PC-3 (cell line): ENCODE measurements at regions not wholly inside any gene's neighbourhood (a gene's known extent, or its start where the extent isn't known, plus 50 kb on each side); places are given as distances from the start of the nearest gene placed in this dataset.

Experiments used
- ATAC-seq: fragments of 200-7000 bp; cut with Tn5 transposase; 2 replicates; pipeline ENCODE4 v1.9.1; 2020; ENCODE audit warnings: mild to moderate bottlenecking, moderate library complexity
- BruUV-seq: library from RNA; stranded (reverse); fragments of 400-500 nt; replicated peaks from 2 replicates; lab custom pipeline; 2021; lab: Mats Ljungman, UMichigan
- CTCF ChIA-PET: fragments of 300-600 bp; sonication (Branson Sonifier 250); formaldehyde crosslinking; loops from one replicate; lab custom pipeline; 2022; ENCODE audit warnings: antibody characterized with exemption; lab: Charles Lee
- POLR2A ChIA-PET: fragments of 300-600 bp; sonication (Branson Sonifier 250); formaldehyde crosslinking; loops from one replicate; lab custom pipeline; 2022; ENCODE audit warnings: antibody characterized with exemption; ENCODE audit not compliant: unreplicated experiment; lab: Charles Lee
- DNase-seq: peaks from one replicate; pipeline ENCODE4 v3.0.0-alpha.2; 2015
- H2AFZ ChIP-seq: fragments of 300-600 bp; sonication (generic); 2 replicates; pipeline ENCODE4 v1.6.0; 2016; ENCODE audit warnings: antibody characterized with exemption, low read length
- H3F3A ChIP-seq: fragments of 300-600 bp; sonication (generic); one replicate; pipeline ENCODE4 v1.6.0; 2017; ENCODE audit warnings: antibody characterized with exemption, low read length, control low read depth, mild to moderate bottlenecking; ENCODE audit not compliant: unreplicated experiment
- H3K27ac ChIP-seq: fragments of 300-600 bp; sonication (generic); 2 replicates; pipeline ENCODE4 v1.5.1; 2016; ENCODE audit warnings: mild to moderate bottlenecking, low read length
- H3K27me3 ChIP-seq: fragments of 300-600 bp; sonication (generic); 2 replicates; pipeline ENCODE4 v1.6.1; 2016; ENCODE audit warnings: low read length, mixed read lengths
- H3K36me3 ChIP-seq: fragments of 300-600 bp; sonication (generic); 2 replicates; pipeline ENCODE4 v1.6.1; 2016; ENCODE audit warnings: low read depth, mixed run types, low read length, mixed read lengths
- H3K4me1 ChIP-seq: fragments of 300-600 bp; sonication (generic); 2 replicates; pipeline ENCODE4 v1.5.1; 2016; ENCODE audit warnings: low read length; ENCODE audit not compliant: insufficient read depth
- H3K4me2 ChIP-seq: fragments of 300-600 bp; sonication (generic); 2 replicates; pipeline ENCODE4 v1.6.0; 2016; ENCODE audit warnings: low read length
- H3K4me3 ChIP-seq: fragments of 300-600 bp; sonication (generic); 2 replicates; pipeline ENCODE4 v1.5.1; 2016; ENCODE audit warnings: mild to moderate bottlenecking, low read length, mixed read lengths
- H3K79me2 ChIP-seq: fragments of 300-600 bp; sonication (generic); 2 replicates; pipeline ENCODE4 v1.6.1; 2017; ENCODE audit warnings: low read length, mixed read lengths
- H3K9ac ChIP-seq: fragments of 300-600 bp; sonication (generic); 2 replicates; pipeline ENCODE4 v1.6.0; 2016; ENCODE audit warnings: mild to moderate bottlenecking, low read length
- H3K9me2 ChIP-seq: fragments of 300-600 bp; sonication (generic); replicated peaks from 2 replicates; pipeline ENCODE4 v1.6.1; 2016; ENCODE audit warnings: mixed run types, low read length, mixed read lengths
- H3K9me3 ChIP-seq: fragments of 300-600 bp; sonication (generic); 2 replicates; pipeline ENCODE4 v1.6.1; 2016; ENCODE audit warnings: low read length, mixed read lengths
- H4K20me1 ChIP-seq: fragments of 300-600 bp; sonication (generic); 2 replicates; pipeline ENCODE4 v1.6.1; 2016; ENCODE audit warnings: low read length, mixed read lengths
- CTCF ChIP-seq: fragments of 300-600 bp; sonication (generic); conservative IDR thresholded peaks from 2 replicates; pipeline ENCODE4 v1.5.1; 2017; ENCODE audit warnings: antibody characterized with exemption, low read depth, mild to moderate bottlenecking, low read length
- EZH2 ChIP-seq: fragments of 300-600 bp; sonication (generic); IDR thresholded peaks from one replicate; pipeline ENCODE4 v1.6.1; 2017; ENCODE audit warnings: antibody characterized with exemption, mild to moderate bottlenecking, low read length; ENCODE audit not compliant: unreplicated experiment
- EZH2phosphoT487 ChIP-seq: fragments of 300-600 bp; sonication (generic); IDR thresholded peaks from 2 replicates; pipeline ENCODE4 v1.6.1; 2018; ENCODE audit warnings: mild to moderate bottlenecking, antibody characterized with exemption, low read length, borderline replicate concordance
- intact Hi-C: fragments of 100-400 bp; cut with micrococcal nuclease; formaldehyde crosslinking; loops from 2 replicates; pipeline ENCODE4 v1.9.0; 2023

- ChIA-PET POLR2A (no interaction called here), CTCF (no interaction called here)
- no peak for DNase-seq
- no peak overlapping the region for H3K4me3 ChIP-seq
- H3K4me2 ChIP-seq: no peak overlapping the region
- H2AFZ ChIP-seq: no peak overlapping the region
- intact Hi-C loops: no loop called here
- H3K27me3 ChIP-seq: no peaks in the 10 kb centered on the region
- ATAC-seq: no peak
- H3K79me2 ChIP-seq: no peaks in the 10 kb centered on the region
- no peak overlapping the region for H3K9ac ChIP-seq
- no TSS peak for BruUV-seq
- TF ChIP-seq CTCF (no peak), EZH2 (no peak), EZH2phosphoT487 (no peak)
- H3K9me3 ChIP-seq: no peaks in the 10 kb centered on the region
- no peaks in the 10 kb centered on the region for H3F3A ChIP-seq
- H4K20me1 ChIP-seq: no peaks in the 10 kb centered on the region
- no peaks in the 10 kb centered on the region for H3K4me1 ChIP-seq
- H3K9me2 ChIP-seq: no peaks in the 10 kb centered on the region
- H3K36me3 ChIP-seq: no peaks in the 10 kb centered on the region
- H3K27ac ChIP-seq: no peak overlapping the region
Measured at GRCh38 chr13:86665842-86666241, 866.6 kb upstream of the SLITRK6 start.

- H2AFZ ChIP-seq: no peak overlapping the region
- H3K27me3 ChIP-seq: no peaks in the 10 kb centered on the region
- H3K27ac ChIP-seq: no peak overlapping the region
- H3K4me3 ChIP-seq: no peak overlapping the region
- TF ChIP-seq EZH2phosphoT487 (no peak), EZH2 (no peak), CTCF (no peak)
- ChIA-PET POLR2A (no interaction called here), CTCF (no interaction called here)
- no peaks in the 10 kb centered on the region for H3K9me2 ChIP-seq
- ATAC-seq (no peak), DNase-seq (no peak)
- no TSS peak for BruUV-seq
- no peaks in the 10 kb centered on the region for H3K79me2 ChIP-seq
- H3K4me1 ChIP-seq: no peaks in the 10 kb centered on the region
- intact Hi-C loops: no loop called here
- H3K9ac ChIP-seq: no peak overlapping the region
- no peaks in the 10 kb centered on the region for H4K20me1 ChIP-seq
- H3K9me3 ChIP-seq: no peaks in the 10 kb centered on the region
- H3F3A ChIP-seq: no peaks in the 10 kb centered on the region
- no peaks in the 10 kb centered on the region for H3K36me3 ChIP-seq
- no peak overlapping the region for H3K4me2 ChIP-seq
Measured at GRCh38 chr13:86673931-86674431, 874.8 kb upstream of the SLITRK6 start.

- no peak overlapping the region for H3K4me3 ChIP-seq
- ChIA-PET CTCF (no interaction called here), POLR2A (no interaction called here)
- intact Hi-C loops: no loop called here
- no peaks in the 10 kb centered on the region for H3K27me3 ChIP-seq
- no peaks in the 10 kb centered on the region; the same call in 1 of the 2 replicates for H3K4me1 ChIP-seq
- H3K4me2 ChIP-seq: no peak overlapping the region
- no peak overlapping the region for H3K9ac ChIP-seq
- no peaks in the 10 kb centered on the region for H4K20me1 ChIP-seq
- TF ChIP-seq EZH2 (no peak), CTCF (no peak), EZH2phosphoT487 (no peak)
- H3K9me2 ChIP-seq: no peaks in the 10 kb centered on the region
- no peak for DNase-seq
- H3K27ac ChIP-seq: no peak overlapping the region
- H3F3A ChIP-seq: no peaks in the 10 kb centered on the region
- BruUV-seq: no TSS peak
- no peaks in the 10 kb centered on the region for H3K9me3 ChIP-seq
- H3K79me2 ChIP-seq: no peaks in the 10 kb centered on the region
- H2AFZ ChIP-seq: no peak overlapping the region
- ATAC-seq: no peak
- H3K36me3 ChIP-seq: no peaks in the 10 kb centered on the region
Measured at GRCh38 chr13:86681223-86681622, 882.0 kb upstream of the SLITRK6 start.
